ENCODE measurements at regions not wholly inside any gene's neighbourhood (a gene's known extent, or its start where the extent isn't known, plus 50 kb on each side); places are given as distances from the start of the nearest gene placed in this dataset.

DNA sequence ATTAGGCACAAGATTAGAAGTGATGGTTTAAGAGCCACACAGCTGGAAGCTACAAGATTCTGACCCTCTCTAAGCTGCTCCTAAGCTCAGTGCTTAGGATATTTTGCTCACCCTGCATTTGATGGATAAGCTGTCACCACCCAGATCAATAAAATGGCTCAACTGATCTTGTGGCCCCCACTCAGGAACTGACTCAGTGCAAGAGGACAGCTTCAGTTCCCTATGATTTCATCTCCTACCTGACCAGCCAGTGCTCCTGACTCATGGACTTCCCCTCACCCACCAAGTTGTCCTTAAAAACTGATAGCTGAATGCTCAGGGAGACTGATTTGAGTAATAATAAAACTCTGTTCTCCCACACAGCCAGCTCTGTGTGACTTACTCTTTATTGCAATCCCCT is 833.8 kb downstream of the GRID1 start:
- no peak overlapping the region for H3K27ac ChIP-seq
- ChIA-PET POLR2A (ENCODE audit: low non-redundant PET) (no interaction called here), CTCF (interaction anchor here (0.6 kb wide), 1 partner anchor 474 kb away, joined by 3 read pairs; no protein-coding TSS in a partner anchor)
- TF ChIP-seq, protein P1, sequence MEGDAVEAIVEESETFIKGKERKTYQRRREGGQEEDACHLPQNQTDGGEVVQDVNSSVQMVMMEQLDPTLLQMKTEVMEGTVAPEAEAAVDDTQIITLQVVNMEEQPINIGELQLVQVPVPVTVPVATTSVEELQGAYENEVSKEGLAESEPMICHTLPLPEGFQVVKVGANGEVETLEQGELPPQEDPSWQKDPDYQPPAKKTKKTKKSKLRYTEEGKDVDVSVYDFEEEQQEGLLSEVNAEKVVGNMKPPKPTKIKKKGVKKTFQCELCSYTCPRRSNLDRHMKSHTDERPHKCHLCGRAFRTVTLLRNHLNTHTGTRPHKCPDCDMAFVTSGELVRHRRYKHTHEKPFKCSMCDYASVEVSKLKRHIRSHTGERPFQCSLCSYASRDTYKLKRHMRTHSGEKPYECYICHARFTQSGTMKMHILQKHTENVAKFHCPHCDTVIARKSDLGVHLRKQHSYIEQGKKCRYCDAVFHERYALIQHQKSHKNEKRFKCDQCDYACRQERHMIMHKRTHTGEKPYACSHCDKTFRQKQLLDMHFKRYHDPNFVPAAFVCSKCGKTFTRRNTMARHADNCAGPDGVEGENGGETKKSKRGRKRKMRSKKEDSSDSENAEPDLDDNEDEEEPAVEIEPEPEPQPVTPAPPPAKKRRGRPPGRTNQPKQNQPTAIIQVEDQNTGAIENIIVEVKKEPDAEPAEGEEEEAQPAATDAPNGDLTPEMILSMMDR (conservative IDR thresholded peaks at IDR 0.05; ENCODE audit: low read depth): no peak
- no peak for DNase-seq (ENCODE audit: low spot score)

DNA sequence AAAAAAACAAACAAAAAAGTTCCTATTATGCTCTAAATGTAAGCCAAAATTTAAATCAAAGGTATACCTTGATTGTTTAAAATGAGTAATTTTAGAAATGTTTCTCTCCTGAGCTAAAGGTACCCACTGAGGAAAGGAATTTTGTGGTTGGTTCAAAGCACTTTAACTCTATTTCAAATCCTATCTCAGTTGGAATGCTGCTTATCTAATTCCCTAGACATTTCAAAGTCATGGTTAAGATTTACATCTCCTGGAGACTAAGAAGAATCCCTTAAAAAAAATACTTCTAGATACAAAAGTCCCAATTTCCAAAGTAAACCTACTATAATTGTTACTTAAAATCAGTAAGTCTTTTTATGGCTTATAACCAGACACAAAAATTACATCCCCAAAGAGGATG is 830.7 kb downstream of the GRID1 start:
- no peak for DNase-seq (ENCODE audit: low spot score)
- TF ChIP-seq, protein P1 (conservative IDR thresholded peaks at IDR 0.05; ENCODE audit: low read depth): no peak
- ChIA-PET CTCF (interaction anchor here (0.6 kb wide), 1 partner anchor 465 kb away, joined by 3 read pairs; no protein-coding TSS in a partner anchor), POLR2A (ENCODE audit: low non-redundant PET) (no interaction called here)
- H3K27ac ChIP-seq: no peak overlapping the region

DNA sequence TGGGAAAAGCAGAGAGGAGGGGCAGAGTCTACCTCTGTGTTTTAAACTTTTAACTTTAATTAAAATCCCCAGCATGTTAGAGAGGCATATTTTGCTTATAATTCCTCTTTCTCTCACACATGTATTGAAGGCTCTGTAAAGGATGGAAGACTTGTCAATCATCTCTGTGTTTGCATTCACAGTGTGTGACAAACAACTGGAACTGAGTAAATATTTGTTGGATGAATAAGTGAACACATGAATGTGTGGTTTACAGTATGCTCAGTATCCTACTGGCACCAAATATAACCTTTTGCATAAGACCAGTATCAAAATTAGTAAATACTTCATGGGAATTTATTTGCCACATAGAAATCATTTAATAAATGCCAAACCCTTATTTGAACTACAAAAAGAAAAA is 829.0 kb downstream of the GRID1 start:
- CTCF ChIA-PET: interaction anchor here (0.6 kb wide), 1 partner anchor 826 kb away, joined by 3 read pairs; no protein-coding TSS in a partner anchor
- H3K27ac ChIP-seq: no peak overlapping the region
- POLR2A ChIA-PET (ENCODE audit: low non-redundant PET): no interaction called here
- no peak for DNase-seq (ENCODE audit: low spot score)
- TF ChIP-seq, protein P1 (conservative IDR thresholded peaks at IDR 0.05; ENCODE audit: low read depth): no peak

DNA sequence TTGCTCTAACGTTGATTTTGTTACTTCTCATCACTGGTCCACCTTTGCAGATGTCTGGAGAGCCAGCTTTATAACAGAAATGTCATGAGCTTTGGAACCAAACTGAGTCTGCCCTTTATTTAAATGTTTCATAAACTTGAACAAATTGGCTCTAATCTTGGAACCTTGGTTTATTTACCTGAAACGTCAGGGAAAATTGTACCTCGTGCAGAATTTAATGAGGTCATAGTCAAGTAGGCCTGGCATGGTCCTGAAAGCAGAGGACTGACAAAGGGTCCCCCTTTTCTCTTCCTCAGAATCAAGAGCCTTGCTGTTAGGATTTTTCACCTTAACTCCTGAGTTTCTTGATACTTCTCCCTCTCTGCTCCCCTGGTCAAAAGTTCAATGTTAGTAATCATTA is 828.0 kb downstream of the GRID1 start:
- H3K27ac ChIP-seq: no peak overlapping the region
- ChIA-PET CTCF (interaction anchor here (0.9 kb wide), 1 partner anchor 387 kb away, joined by 3 read pairs; no protein-coding TSS in a partner anchor), POLR2A (ENCODE audit: low non-redundant PET) (no interaction called here)
- DNase-seq (ENCODE audit: low spot score): no peak
- TF ChIP-seq, protein P1 (conservative IDR thresholded peaks at IDR 0.05; ENCODE audit: low read depth): no peak

DNA sequence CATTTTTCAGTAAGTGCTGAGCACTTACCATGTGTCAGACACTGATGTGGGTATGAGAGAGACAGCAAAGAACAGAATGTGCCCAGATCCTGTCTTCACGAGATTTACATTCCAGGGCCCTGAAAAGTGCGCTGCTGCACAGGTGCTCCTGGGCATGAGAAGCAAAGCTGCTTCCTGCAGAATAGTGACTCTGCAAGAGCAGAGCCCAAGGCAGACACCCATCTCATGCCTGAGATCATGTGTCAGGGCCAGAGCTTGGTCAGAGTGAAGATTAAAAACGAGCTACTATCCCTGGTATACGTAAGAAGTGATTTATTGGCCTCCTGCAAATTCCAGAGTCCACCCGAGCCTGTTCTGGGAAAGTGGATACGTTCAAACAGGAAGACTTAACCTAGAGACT is 824.4 kb downstream of the GRID1 start:
- DNase-seq (ENCODE audit: low spot score): no peak
- TF ChIP-seq, protein P1 (conservative IDR thresholded peaks at IDR 0.05; ENCODE audit: low read depth): no peak
- ChIA-PET POLR2A (ENCODE audit: low non-redundant PET) (no interaction called here), CTCF (interaction anchor here (0.6 to 0.7 kb wide), 2 partner anchors 198 to 721 kb away, joined by 3 read pairs; no protein-coding TSS in a partner anchor)
- no peak overlapping the region for H3K27ac ChIP-seq

DNA sequence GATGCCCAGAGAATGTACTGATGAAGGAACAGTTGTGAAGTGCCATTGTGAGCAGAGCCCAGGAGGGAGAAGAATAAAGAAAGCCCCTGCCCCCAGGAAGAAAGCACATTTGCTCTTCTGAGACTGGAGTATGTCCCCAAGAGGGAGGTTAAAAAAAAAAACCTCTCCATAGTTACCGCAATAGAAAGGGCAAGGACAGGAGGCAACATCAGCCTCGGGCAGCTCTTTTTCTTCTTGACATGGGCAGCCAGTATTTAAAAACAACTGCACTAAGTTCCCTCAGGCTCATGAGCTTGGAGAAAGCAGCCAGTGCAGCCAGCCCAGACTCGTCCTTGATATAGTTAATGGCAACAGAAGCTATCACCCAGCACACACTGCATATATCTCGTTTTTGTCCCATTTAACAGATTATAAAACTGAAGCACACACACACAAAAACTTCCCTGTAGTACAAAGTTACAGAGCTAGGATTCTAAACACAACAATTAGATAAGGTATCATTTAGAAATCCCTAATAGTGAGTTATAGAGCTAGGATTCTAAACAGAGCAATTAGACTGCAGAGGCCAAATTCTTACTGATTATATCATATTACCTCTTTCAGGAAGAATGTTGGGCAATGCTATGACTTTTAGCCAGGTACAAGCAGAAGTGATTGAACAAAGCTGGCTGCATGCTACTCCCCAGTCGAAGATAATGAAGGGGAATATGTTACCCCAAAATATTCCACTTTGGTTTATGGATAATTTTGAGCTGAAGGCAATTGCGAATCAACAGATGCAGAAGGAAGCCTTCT is 823.5 kb downstream of the GRID1 start:
- CTCF ChIA-PET: interaction anchor here (0.6 to 0.7 kb wide), 3 partner anchors 9 to 638 kb away, joined by 3 to 4 read pairs (median 3); no protein-coding TSS in a partner anchor
- no peak for DNase-seq (ENCODE audit: low spot score)
- POLR2A ChIA-PET (ENCODE audit: low non-redundant PET): no interaction called here
- H3K27ac ChIP-seq: no peak overlapping the region
- TF ChIP-seq, protein P1 (conservative IDR thresholded peaks at IDR 0.05; ENCODE audit: low read depth): no peak
